ENCODE measurements at regions not wholly inside any gene's neighbourhood (a gene's known extent, or its start where the extent isn't known, plus 50 kb on each side); places are given as distances from the start of the nearest gene placed in this dataset.

DNA sequence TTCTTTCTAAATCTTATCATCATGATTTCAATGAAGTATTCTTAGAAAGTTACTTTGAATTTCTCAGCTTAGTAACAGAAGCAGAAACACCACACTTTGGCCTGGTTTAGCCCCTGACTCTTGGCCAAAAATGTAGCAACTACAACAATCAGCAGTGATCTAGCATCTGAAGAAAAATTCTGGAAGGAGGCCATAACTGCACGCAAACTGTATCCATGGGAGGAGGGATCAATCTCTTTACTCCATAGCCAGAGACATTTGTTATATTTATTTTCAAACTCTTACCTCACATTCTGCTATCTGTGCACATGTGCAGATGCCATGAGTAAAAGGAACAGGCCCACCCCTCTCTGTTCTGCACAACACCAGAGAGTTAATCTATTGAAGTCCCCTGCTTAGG lies 251.0 kb upstream of the P2RY1 start:
- TF ChIP-seq, protein P1, sequence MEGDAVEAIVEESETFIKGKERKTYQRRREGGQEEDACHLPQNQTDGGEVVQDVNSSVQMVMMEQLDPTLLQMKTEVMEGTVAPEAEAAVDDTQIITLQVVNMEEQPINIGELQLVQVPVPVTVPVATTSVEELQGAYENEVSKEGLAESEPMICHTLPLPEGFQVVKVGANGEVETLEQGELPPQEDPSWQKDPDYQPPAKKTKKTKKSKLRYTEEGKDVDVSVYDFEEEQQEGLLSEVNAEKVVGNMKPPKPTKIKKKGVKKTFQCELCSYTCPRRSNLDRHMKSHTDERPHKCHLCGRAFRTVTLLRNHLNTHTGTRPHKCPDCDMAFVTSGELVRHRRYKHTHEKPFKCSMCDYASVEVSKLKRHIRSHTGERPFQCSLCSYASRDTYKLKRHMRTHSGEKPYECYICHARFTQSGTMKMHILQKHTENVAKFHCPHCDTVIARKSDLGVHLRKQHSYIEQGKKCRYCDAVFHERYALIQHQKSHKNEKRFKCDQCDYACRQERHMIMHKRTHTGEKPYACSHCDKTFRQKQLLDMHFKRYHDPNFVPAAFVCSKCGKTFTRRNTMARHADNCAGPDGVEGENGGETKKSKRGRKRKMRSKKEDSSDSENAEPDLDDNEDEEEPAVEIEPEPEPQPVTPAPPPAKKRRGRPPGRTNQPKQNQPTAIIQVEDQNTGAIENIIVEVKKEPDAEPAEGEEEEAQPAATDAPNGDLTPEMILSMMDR (IDR thresholded peaks at IDR 0.05; ENCODE audit: low read depth, low read length), result no peak
- no peak for TF ChIP-seq POLR2A (IDR thresholded peaks at IDR 0.05; ENCODE audit: extremely low read depth, insufficient read length)
- no peak for TF ChIP-seq MYC (IDR thresholded peaks at IDR 0.05; ENCODE audit: low read depth, low read length)

All from NB4 (cell line).